ENCODE measurements at regions not wholly inside any gene's neighbourhood (a gene's known extent, or its start where the extent isn't known, plus 50 kb on each side); places are given as distances from the start of the nearest gene placed in this dataset.

DNA sequence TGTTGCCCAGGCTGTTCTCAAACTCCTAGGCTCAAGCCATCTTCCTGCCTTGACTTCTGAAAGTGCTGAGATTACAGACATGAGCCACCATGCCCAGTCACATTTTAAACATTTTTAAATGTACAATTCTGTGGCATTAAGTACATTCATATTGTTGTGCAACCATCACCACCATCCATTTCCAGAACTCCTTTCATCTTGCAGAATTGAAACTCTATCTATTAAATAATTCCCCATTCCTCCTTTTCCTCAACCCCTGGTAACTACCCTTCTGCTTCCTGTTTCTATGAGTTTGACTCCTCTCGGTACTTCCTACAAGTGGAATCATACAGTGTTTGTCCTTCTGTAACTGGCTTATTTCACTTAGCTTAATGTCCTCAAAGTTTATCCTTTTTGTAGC is 103.8 kb upstream of the NAA20 start:
- no peak for TF ChIP-seq EZH2phosphoT487 (IDR thresholded peaks at IDR 0.05; ENCODE audit: borderline replicate concordance)
- TF ChIP-seq, protein P1, sequence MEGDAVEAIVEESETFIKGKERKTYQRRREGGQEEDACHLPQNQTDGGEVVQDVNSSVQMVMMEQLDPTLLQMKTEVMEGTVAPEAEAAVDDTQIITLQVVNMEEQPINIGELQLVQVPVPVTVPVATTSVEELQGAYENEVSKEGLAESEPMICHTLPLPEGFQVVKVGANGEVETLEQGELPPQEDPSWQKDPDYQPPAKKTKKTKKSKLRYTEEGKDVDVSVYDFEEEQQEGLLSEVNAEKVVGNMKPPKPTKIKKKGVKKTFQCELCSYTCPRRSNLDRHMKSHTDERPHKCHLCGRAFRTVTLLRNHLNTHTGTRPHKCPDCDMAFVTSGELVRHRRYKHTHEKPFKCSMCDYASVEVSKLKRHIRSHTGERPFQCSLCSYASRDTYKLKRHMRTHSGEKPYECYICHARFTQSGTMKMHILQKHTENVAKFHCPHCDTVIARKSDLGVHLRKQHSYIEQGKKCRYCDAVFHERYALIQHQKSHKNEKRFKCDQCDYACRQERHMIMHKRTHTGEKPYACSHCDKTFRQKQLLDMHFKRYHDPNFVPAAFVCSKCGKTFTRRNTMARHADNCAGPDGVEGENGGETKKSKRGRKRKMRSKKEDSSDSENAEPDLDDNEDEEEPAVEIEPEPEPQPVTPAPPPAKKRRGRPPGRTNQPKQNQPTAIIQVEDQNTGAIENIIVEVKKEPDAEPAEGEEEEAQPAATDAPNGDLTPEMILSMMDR (conservative IDR thresholded peaks at IDR 0.05; ENCODE audit: low read length) = no peak
- Histone ChIP-seq H3K9ac (ENCODE audit: low read depth, low read length, poor library complexity, severe bottlenecking) (no peak overlapping the region), H3K79me2 (ENCODE audit: insufficient read depth, low read length) (no peaks in the 10 kb centered on the region), H3K9me3 (ENCODE audit: insufficient read depth, low read depth, low read length) (no peaks in the 10 kb centered on the region), H4K20me1 (ENCODE audit: insufficient read depth, low read length, poor library complexity, severe bottlenecking) (no peaks in the 10 kb centered on the region), H3K9me2 (replicated peaks; ENCODE audit: low read depth, low read length) (no peaks in the 10 kb centered on the region), H3K4me3 (ENCODE audit: low read length, poor library complexity, severe bottlenecking) (no peak overlapping the region), H3K36me3 (ENCODE audit: insufficient read depth, low read length) (no peaks in the 10 kb centered on the region), H3K4me1 (ENCODE audit: insufficient read depth, low read length, poor library complexity, severe bottlenecking) (no peaks in the 10 kb centered on the region), H3K4me2 (ENCODE audit: low read depth, low read length, poor library complexity, severe bottlenecking) (no peak overlapping the region), H2AFZ (ENCODE audit: low read length) (no peak overlapping the region), H3K27me3 (ENCODE audit: insufficient read depth, low read length, poor library complexity, severe bottlenecking) (no peaks in the 10 kb centered on the region), H3F3A (ENCODE audit: low read depth) (no peaks in the 10 kb centered on the region)

DNA sequence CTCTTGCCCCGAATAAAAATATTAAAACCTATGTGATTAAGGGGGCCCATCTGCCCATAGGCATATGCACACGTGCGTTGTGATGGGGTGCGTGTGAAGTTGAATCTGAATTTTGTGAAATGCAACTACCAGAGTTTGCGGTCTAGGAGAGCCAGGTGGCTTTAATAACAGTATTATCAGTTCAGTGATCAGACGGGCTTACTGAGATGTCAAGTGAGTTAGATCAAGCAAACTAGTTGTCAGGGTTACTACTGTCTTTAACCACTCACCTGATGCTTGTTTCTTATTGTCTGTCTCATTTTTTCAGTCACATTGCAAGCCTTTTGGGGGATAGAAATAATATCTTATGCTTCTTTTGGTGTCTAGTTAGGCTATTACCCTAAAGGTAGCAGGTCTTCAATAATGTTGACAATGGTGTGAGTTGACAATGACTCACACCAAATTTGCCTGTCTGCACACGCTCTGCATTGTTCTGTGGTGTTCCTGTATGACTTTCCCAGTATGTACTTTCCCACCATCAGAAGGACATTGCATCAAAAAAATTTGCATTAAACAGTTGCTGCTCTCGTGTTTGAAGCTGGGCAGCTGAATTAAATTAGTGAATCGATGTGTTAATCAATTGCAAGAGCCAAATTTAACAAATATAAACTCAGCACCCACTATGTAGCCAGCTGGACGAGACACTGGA is 103.1 kb upstream of the NAA20 start:
- Histone ChIP-seq H3K4me2 (ENCODE audit: low read depth, low read length, poor library complexity, severe bottlenecking) (no peak overlapping the region), H2AFZ (ENCODE audit: low read length) (no peak overlapping the region), H3K9me2 (replicated peaks; ENCODE audit: low read depth, low read length) (no peaks in the 10 kb centered on the region), H3K4me3 (ENCODE audit: low read length, poor library complexity, severe bottlenecking) (no peak overlapping the region), H3K4me1 (ENCODE audit: insufficient read depth, low read length, poor library complexity, severe bottlenecking) (no peaks in the 10 kb centered on the region), H3K36me3 (ENCODE audit: insufficient read depth, low read length) (no peaks in the 10 kb centered on the region), H3K9ac (ENCODE audit: low read depth, low read length, poor library complexity, severe bottlenecking) (no peak overlapping the region), H4K20me1 (ENCODE audit: insufficient read depth, low read length, poor library complexity, severe bottlenecking) (no peaks in the 10 kb centered on the region), H3F3A (ENCODE audit: low read depth) (no peaks in the 10 kb centered on the region), H3K9me3 (ENCODE audit: insufficient read depth, low read depth, low read length) (no peaks in the 10 kb centered on the region), H3K27me3 (ENCODE audit: insufficient read depth, low read length, poor library complexity, severe bottlenecking) (no peaks in the 10 kb centered on the region), H3K79me2 (ENCODE audit: insufficient read depth, low read length) (no peaks in the 10 kb centered on the region)
- TF ChIP-seq, protein P1 (conservative IDR thresholded peaks at IDR 0.05; ENCODE audit: low read length) = no peak
- TF ChIP-seq EZH2phosphoT487 (IDR thresholded peaks at IDR 0.05; ENCODE audit: borderline replicate concordance) = no peak

DNA sequence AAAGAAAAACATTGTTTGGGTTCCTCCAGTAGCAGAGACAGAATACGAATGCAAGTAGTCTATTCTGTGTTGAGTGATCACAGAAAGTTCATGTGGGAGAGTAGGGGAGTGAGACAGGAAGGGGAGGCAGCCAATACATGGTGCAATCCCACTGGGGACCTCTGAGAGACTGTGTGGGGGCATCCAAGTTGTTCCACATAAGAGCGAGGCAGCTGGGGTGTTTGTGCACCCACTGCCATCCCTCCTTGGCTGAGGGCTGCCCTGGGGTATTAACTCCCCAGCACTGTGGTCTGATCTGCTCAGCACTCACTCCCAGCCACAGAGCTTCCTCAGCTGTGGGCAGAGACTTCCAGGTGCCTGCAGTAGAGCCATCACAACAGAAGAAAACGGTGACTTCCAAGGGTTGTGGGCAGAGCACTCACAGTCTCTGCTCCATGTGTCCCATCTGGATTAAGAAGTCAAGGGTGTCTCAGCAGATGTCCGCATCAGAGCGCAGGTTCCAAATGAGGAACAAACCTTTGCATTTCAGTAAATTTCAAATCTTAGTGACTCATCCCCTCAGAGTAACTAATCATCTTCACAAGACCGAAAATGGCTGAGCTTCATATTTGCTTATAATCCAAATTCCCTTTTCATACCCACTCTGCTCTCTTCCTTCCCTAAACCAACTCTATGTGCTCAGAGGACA is 101.9 kb upstream of the NAA20 start:
- no peak overlapping the region for H3K4me3 ChIP-seq (ENCODE audit: low read length, poor library complexity, severe bottlenecking)
- TF ChIP-seq, protein P1 (conservative IDR thresholded peaks at IDR 0.05; ENCODE audit: low read length) = no peak
- TF ChIP-seq EZH2phosphoT487 (IDR thresholded peaks at IDR 0.05; ENCODE audit: borderline replicate concordance) = no peak
- no peak overlapping the region for H3K4me2 ChIP-seq (ENCODE audit: low read depth, low read length, poor library complexity, severe bottlenecking)

More for the DNA sequence above, 101.9 kb upstream of the NAA20 start:
- Histone ChIP-seq H4K20me1 (ENCODE audit: insufficient read depth, low read length, poor library complexity, severe bottlenecking) (no peaks in the 10 kb centered on the region), H3K79me2 (ENCODE audit: insufficient read depth, low read length) (no peaks in the 10 kb centered on the region), H2AFZ (ENCODE audit: low read length) (no peak overlapping the region), H3K36me3 (ENCODE audit: insufficient read depth, low read length) (no peaks in the 10 kb centered on the region), H3K9ac (ENCODE audit: low read depth, low read length, poor library complexity, severe bottlenecking) (no peak overlapping the region), H3K9me3 (ENCODE audit: insufficient read depth, low read depth, low read length) (no peaks in the 10 kb centered on the region), H3K4me1 (ENCODE audit: insufficient read depth, low read length, poor library complexity, severe bottlenecking) (no peaks in the 10 kb centered on the region), H3K9me2 (replicated peaks; ENCODE audit: low read depth, low read length) (no peaks in the 10 kb centered on the region), H3K27me3 (ENCODE audit: insufficient read depth, low read length, poor library complexity, severe bottlenecking) (no peaks in the 10 kb centered on the region), H3F3A (ENCODE audit: low read depth) (no peaks in the 10 kb centered on the region)

Data from Loucy (cell line).